K562 (cell line): ENCODE measurements at regions not wholly inside any gene's neighbourhood (a gene's known extent, or its start where the extent isn't known, plus 50 kb on each side); places are given as distances from the start of the nearest gene placed in this dataset.

Experiments used
- ATAC-seq: fragments of 200-7000 bp; cut with Tn5 transposase; 3 replicates; pipeline ENCODE4 v1.9.1; 2020; ENCODE audit warnings: moderate library complexity
- BruUV-seq: library from RNA; stranded (reverse); fragments of 400-500 nt; replicated peaks from 2 replicates; lab custom pipeline; 2021; lab: Mats Ljungman, UMichigan
- CTCF ChIA-PET: fragments of 300-600 bp; formaldehyde crosslinking; extraction: SDS; loops from one replicate; lab custom pipeline; 2021; ENCODE audit warnings: low intra/inter-chr PET ratio; lab: Yijun Ruan, JAX
- POLR2A ChIA-PET: fragments of 300-600, 350-650 bp; sonication (Branson Sonifier 250); formaldehyde crosslinking; extraction: SDS; loops from one replicate; lab custom pipeline; 2021; ENCODE audit warnings: antibody characterized with exemption, inconsistent platforms; lab: Yijun Ruan, JAX
- DNase-seq, 4 experiments: peaks; one replicate each; pipeline versions ENCODE4 v3.0.0 to v3.0.0-alpha.2; 2011 to 2018; ENCODE audit warnings: low spot score in 3 of 4, mixed read lengths in 3 of 4; ENCODE audit errors: extremely low read depth in 1 of 4
- FAIRE-seq: peaks from 2 replicates; lab custom pipeline; 2011; peaks lifted over from hg19 to GRCh38; lab: Jason Lieb, UNC
- H2AFZ ChIP-seq: 2 replicates; pipeline ENCODE4 v1.6.0; 2011; ENCODE audit warnings: low read depth, low read length, control low read depth, inconsistent platforms
- H3K27ac ChIP-seq: fragments of 200-600 bp; 3 replicates; pipeline ENCODE4 v1.8.0; 2011; ENCODE audit warnings: low read depth, mild to moderate bottlenecking, control low read depth, inconsistent platforms, low read length, moderate library complexity, mixed read lengths; ENCODE audit errors: extremely low read depth
- H3K27me3 ChIP-seq, 2 experiments: fragments of 300-600 bp in 1 of 2; 2 replicates in 1 of 2; 3 replicates in 1 of 2; pipeline versions ENCODE4 v1.6.0 to v1.8.0; 2011; ENCODE audit warnings: inconsistent platforms in 2 of 2, low read length in 2 of 2, mild to moderate bottlenecking in 1 of 2, mixed read lengths in 1 of 2, moderate library complexity in 1 of 2; ENCODE audit not compliant: control insufficient read depth in 2 of 2, insufficient read depth in 2 of 2
- H3K36me3 ChIP-seq: fragments of 300-600 bp; 3 replicates; pipeline ENCODE4 v1.8.0; 2011; ENCODE audit warnings: mild to moderate bottlenecking, low read length, inconsistent platforms; ENCODE audit not compliant: control insufficient read depth, insufficient read depth
- H3K4me1 ChIP-seq, 2 experiments: fragments of 200-600 bp in 1 of 2; replicated peaks in 1 of 2; 2 replicates in 1 of 2; 3 replicates in 1 of 2; pipeline versions ENCODE4 v1.5.1 to v1.8.0; 2011; ENCODE audit warnings: inconsistent platforms in 2 of 2, low read length in 2 of 2, mild to moderate bottlenecking in 1 of 2, mixed read lengths in 1 of 2, moderate library complexity in 1 of 2; ENCODE audit not compliant: control insufficient read depth in 2 of 2, insufficient read depth in 2 of 2
- H3K4me2 ChIP-seq: 2 replicates; pipeline ENCODE4 v1.6.1; 2011; ENCODE audit warnings: low read length, control low read depth, inconsistent platforms, mixed read lengths; ENCODE audit not compliant: insufficient read depth
- H3K4me3 ChIP-seq: fragments of 200-600 bp; sonication (generic), shearing (Covaris generic); 2 replicates; pipeline ENCODE4 v1.5.1; 2016; ENCODE audit warnings: control low read depth, inconsistent platforms
- H3K79me2 ChIP-seq: fragments of 200-600 bp; 3 replicates; pipeline ENCODE4 v1.8.0; 2011; ENCODE audit warnings: low read length, inconsistent platforms; ENCODE audit not compliant: control insufficient read depth, insufficient read depth
- H3K9ac ChIP-seq, 2 experiments: 2 replicates each; pipeline versions ENCODE4 v1.6.0 to v1.6.1; 2011; ENCODE audit warnings: low read depth in 2 of 2, low read length in 2 of 2, control low read depth in 1 of 2, inconsistent platforms in 1 of 2, mild to moderate bottlenecking in 1 of 2, mixed read lengths in 1 of 2; ENCODE audit not compliant: insufficient read depth in 1 of 2
- H3K9me1 ChIP-seq: one replicate; pipeline ENCODE4 v1.6.0; 2011; ENCODE audit warnings: inconsistent platforms, mild to moderate bottlenecking, low read length, moderate library complexity; ENCODE audit not compliant: control insufficient read depth, insufficient read depth
- H3K9me3 ChIP-seq: replicated peaks from 2 replicates; pipeline ENCODE4 v1.5.1; 2011; ENCODE audit warnings: low read depth, low read length, inconsistent platforms; ENCODE audit not compliant: control insufficient read depth, insufficient read depth
- H4K20me1 ChIP-seq: replicated peaks from 2 replicates; pipeline ENCODE4 v1.6.1; 2011; ENCODE audit warnings: low read length, inconsistent platforms, mixed read lengths; ENCODE audit not compliant: control insufficient read depth, insufficient read depth
- HIVEP1 ChIP-seq: fragments of 250-450 bp; sonication (Bioruptor Pico); IDR thresholded peaks from 2 replicates; pipeline ENCODE4 v1.4.0; 2020; ENCODE audit warnings: mild to moderate bottlenecking
- PHF20 ChIP-seq: fragments of 450-650 bp; IDR thresholded peaks from 2 replicates; pipeline ENCODE4 v1.6.1; 2018; ENCODE audit not compliant: partially characterized antibody
- RBM34 ChIP-seq: fragments of 200-400 bp; formaldehyde crosslinking; IDR thresholded peaks from 2 replicates; pipeline ENCODE4 v1.6.1; 2018; ENCODE audit warnings: low read length, borderline replicate concordance; ENCODE audit not compliant: insufficient read depth
- TEAD4 ChIP-seq, 2 experiments: sonication (generic) in 1 of 2; formaldehyde crosslinking in 1 of 2; IDR thresholded peaks; 2 replicates each; pipeline versions ENCODE4 v1.6.1 to v1.8.0; 2012 to 2022; ENCODE audit warnings: borderline replicate concordance in 1 of 2, inconsistent platforms in 1 of 2, low read length in 1 of 2, mild to moderate bottlenecking in 1 of 2, missing genetic modification reagents in 1 of 2
- ZFP1 ChIP-seq: fragments of 450-650 bp; formaldehyde crosslinking; IDR thresholded peaks from 2 replicates; pipeline ENCODE4 v1.4.0; 2020; ENCODE audit warnings: mild to moderate bottlenecking, mixed read lengths
- ZNF41 ChIP-seq: fragments of 250-450 bp; sonication (Bioruptor Pico); conservative IDR thresholded peaks from 2 replicates; pipeline ENCODE4 v1.4.0; 2020; ENCODE audit warnings: mild to moderate bottlenecking
- WGBS: fragments of 100-300 bp; shearing (Covaris generic); methylation state at CpG from one replicate; pipeline ENCODE4 v1.1.6; 2016; ENCODE audit warnings: low coverage, mixed read lengths; ENCODE audit not compliant: insufficient coverage; ENCODE audit errors: missing lambda C conversion rate; 5-methylcytosine and 5-hydroxymethylcytosine counted together
- in situ Hi-C: fragments of 300-500 bp; cut with MboI; formaldehyde crosslinking; loops from 4 replicates; pipeline ENCODE4 v1.15.0; 2018; ENCODE audit warnings: inconsistent platforms, mixed read lengths
- intact Hi-C: fragments of 100-400 bp; cut with micrococcal nuclease; formaldehyde crosslinking; loops from 2 replicates; pipeline ENCODE4 v1.14.2; 2022
- TF ChIP-seq, protein P1 (sequence below): fragments of 250-450 bp; sonication (Bioruptor Pico); IDR thresholded peaks from 2 replicates; pipeline ENCODE4 v1.8.0; 2021; ENCODE audit warnings: moderate library complexity, mild to moderate bottlenecking, inconsistent platforms
- TF ChIP-seq, protein P2 (sequence below): fragments of 250-450 bp; sonication (Bioruptor Pico); IDR thresholded peaks from 2 replicates; pipeline ENCODE4 v1.5.1; 2021; ENCODE audit warnings: mild to moderate bottlenecking
- TF ChIP-seq, protein P3 (sequence below): sonication (generic); formaldehyde crosslinking; IDR thresholded peaks from 2 replicates; pipeline ENCODE4 v1.8.1; 2023; ENCODE audit warnings: mild to moderate bottlenecking, missing genetic modification reagents
- TF ChIP-seq, protein P4 (sequence below): fragments of 450-650 bp; formaldehyde crosslinking; IDR thresholded peaks from 2 replicates; pipeline ENCODE4 v1.4.0; 2020; ENCODE audit warnings: mild to moderate bottlenecking

DNA sequence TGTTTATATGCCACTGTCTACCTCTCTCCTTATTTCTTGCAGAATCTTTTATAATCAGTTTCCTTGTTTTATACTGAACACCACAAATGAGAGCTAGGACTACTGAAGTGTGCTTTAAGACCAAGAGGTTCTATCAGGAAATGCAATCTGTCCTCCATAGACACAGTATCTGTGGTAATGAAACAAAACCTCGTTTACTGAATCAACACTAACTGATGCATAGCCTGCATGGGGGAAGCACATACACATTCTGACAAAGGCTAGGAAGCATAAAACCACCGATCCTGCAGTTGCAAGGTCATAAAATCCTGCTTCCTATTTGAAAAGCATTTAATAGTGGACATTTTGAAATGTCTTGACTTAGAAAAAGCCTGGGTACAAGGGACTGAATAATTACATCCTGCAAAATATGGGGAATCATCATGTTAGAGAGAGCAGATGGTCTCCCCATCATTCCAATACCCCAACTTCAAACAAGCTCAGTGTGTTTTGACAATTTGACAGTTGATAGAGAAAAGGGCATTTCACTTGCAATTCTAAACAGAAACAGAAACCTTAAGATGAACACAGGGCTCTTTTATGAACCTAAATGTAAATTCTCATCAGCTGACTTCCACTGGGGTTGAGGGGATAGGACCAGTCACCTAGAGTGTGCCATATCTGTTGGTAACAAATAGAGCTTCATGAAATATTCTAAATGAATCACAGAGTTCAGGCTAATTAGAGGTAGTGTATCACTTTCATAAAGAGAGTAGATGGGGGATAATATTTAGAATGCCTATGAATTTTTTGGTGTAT, 1845.6 kb upstream of the PIK3C3 start:
- H3K79me2 ChIP-seq: no peaks in the 10 kb centered on the region
- ATAC-seq: no peak

DNA sequence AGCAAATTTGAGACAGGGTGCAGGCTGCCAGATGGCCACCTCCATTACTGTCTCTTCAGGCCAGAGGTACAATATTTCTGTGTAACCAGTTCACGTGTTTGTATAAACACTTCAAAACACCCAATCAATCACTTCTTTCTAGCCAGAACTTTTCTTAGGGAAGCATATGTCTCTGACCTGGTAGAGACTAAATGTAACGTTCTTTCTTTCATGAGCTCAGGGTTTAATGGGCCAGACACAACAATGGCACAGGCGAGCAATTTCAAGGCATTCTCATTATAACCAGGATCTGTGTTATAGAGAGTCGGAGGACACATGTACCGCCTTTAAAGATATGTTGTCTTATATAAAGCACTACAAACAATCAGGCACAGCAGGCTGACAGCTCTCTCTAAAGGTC, 1846.4 kb upstream of the PIK3C3 start:
- Histone ChIP-seq H3K9me3 (no peaks in the 10 kb centered on the region), H3K4me2 (no peak overlapping the region), H3K4me3 (no peak overlapping the region), H4K20me1 (no peaks in the 10 kb centered on the region), H3K27me3 (no peaks in the 10 kb centered on the region), H3K9me1 (no peaks in the 10 kb centered on the region), H3K79me2 (no peaks in the 10 kb centered on the region), H3K27ac (no peak overlapping the region), H3K36me3 (no peaks in the 10 kb centered on the region), H2AFZ (no peak overlapping the region), H3K4me1 (no peaks in the 10 kb centered on the region), H3K9ac (no peak overlapping the region)
- ChIA-PET POLR2A (no interaction called here), CTCF (no interaction called here)
- FAIRE-seq (no peak), DNase-seq (no peak), ATAC-seq (no peak)
- WGBS: 0% methylated on average over 5 of the region's 5 CpGs
- in situ Hi-C loops (no loop called here), intact Hi-C loops (no loop called here)
- no TSS peak for BruUV-seq
- TF ChIP-seq ZNF41 (CRISPR knock-in tag) (no peak), RBM34 (no peak), HIVEP1 (CRISPR knock-in tag) (no peak)
- TF ChIP-seq, protein P1, sequence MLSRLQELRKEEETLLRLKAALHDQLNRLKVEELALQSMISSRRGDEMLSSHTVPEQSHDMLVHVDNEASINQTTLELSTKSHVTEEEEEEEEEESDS (CRISPR knock-in tag): no peak
- TF ChIP-seq, protein P2, sequence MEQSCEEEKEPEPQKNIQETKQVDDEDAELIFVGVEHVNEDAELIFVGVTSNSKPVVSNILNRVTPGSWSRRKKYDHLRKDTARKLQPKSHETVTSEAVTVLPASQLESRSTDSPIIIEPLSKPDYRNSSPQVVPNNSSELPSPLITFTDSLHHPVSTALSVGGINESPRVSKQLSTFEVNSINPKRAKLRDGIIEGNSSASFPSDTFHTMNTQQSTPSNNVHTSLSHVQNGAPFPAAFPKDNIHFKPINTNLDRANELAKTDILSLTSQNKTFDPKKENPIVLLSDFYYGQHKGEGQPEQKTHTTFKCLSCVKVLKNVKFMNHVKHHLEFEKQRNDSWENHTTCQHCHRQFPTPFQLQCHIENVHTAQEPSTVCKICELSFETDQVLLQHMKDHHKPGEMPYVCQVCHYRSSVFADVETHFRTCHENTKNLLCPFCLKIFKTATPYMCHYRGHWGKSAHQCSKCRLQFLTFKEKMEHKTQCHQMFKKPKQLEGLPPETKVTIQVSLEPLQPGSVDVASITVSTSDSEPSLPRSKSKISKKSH (CRISPR knock-in tag): no peak
- TF ChIP-seq, protein P3, sequence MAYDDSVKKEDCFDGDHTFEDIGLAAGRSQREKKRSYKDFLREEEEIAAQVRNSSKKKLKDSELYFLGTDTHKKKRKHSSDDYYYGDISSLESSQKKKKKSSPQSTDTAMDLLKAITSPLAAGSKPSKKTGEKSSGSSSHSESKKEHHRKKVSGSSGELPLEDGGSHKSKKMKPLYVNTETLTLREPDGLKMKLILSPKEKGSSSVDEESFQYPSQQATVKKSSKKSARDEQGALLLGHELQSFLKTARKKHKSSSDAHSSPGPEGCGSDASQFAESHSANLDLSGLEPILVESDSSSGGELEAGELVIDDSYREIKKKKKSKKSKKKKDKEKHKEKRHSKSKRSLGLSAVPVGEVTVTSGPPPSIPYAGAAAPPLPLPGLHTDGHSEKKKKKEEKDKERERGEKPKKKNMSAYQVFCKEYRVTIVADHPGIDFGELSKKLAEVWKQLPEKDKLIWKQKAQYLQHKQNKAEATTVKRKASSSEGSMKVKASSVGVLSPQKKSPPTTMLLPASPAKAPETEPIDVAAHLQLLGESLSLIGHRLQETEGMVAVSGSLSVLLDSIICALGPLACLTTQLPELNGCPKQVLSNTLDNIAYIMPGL (CRISPR knock-in tag): no peak

More for the DNA sequence above, 1845.6 kb upstream of the PIK3C3 start:
- H3K9me1 ChIP-seq: no peaks in the 10 kb centered on the region
- no peak overlapping the region for H3K4me3 ChIP-seq
- H3K36me3 ChIP-seq: no peaks in the 10 kb centered on the region
- no peaks in the 10 kb centered on the region for H3K9me3 ChIP-seq
- no peak for FAIRE-seq
- TF ChIP-seq ZFP1 (no peak), TEAD4 (IDR thresholded peaks at IDR 0.05; ENCODE audit: low read length) (no peak), TEAD4 (CRISPR knock-in tag; IDR thresholded peaks at IDR 0.05; ENCODE audit: borderline replicate concordance) (no peak), PHF20 (no peak)
- TF ChIP-seq, protein P4, sequence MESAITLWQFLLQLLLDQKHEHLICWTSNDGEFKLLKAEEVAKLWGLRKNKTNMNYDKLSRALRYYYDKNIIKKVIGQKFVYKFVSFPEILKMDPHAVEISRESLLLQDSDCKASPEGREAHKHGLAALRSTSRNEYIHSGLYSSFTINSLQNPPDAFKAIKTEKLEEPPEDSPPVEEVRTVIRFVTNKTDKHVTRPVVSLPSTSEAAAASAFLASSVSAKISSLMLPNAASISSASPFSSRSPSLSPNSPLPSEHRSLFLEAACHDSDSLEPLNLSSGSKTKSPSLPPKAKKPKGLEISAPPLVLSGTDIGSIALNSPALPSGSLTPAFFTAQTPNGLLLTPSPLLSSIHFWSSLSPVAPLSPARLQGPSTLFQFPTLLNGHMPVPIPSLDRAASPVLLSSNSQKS (CRISPR knock-in tag): no peak
- TF ChIP-seq, all 486 proteins: peak for 0
- ChIA-PET POLR2A (no interaction called here), CTCF (no interaction called here)
- H3K27ac ChIP-seq: no peak overlapping the region
- H3K27me3 ChIP-seq: no peaks in the 10 kb centered on the region
- BruUV-seq: no TSS peak
- intact Hi-C loops: no loop called here
- H3K9ac ChIP-seq: no peak overlapping the region
- H3K4me1 ChIP-seq: no peaks in the 10 kb centered on the region
- in situ Hi-C loops: no loop called here
- DNase-seq: no peak
- no peaks in the 10 kb centered on the region for H4K20me1 ChIP-seq
- 0% methylated on average over 2 of the region's 2 CpGs for WGBS
- H2AFZ ChIP-seq: no peak overlapping the region
- H3K4me2 ChIP-seq: no peak overlapping the region
